ENCODE measurements at regions not wholly inside any gene's neighbourhood (a gene's known extent, or its start where the extent isn't known, plus 50 kb on each side); places are given as distances from the start of the nearest gene placed in this dataset.
A peak's percentile ranks its signal among the peaks of the same experiment; 100 is the strongest.

DNA sequence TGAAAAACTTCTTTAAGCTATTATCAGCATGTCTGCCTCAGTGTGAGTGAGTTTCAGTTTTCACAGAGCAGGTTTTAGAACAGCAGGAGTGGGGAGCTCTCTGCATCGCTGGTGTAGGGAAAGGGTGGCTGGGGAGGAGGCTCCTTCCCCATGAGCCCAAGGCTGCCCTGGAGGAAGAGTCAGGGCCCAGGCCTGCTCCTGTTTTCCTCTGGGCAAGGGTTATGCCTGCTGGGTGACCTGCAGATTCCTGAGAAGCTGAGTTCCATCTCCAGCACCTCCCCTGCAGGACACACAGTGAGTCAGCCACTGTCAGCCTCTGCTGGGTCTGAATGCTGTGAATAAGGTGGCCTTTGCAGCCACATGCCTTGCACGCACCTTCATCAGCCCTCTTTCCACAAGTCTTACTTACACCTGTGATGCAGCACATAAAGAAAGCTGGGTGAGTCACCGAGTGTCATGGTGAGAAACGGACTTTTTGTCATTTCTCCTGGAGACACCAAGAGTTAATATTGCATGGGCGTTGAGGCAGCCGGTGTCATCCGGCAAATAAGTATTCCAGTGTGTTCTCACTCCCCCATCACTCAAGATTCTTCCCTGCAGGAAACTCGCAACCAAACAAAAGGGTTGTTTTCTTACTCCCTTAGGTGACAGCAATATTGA, 186.4 kb upstream of the KL start (continued):
- TF ChIP-seq, protein P1, sequence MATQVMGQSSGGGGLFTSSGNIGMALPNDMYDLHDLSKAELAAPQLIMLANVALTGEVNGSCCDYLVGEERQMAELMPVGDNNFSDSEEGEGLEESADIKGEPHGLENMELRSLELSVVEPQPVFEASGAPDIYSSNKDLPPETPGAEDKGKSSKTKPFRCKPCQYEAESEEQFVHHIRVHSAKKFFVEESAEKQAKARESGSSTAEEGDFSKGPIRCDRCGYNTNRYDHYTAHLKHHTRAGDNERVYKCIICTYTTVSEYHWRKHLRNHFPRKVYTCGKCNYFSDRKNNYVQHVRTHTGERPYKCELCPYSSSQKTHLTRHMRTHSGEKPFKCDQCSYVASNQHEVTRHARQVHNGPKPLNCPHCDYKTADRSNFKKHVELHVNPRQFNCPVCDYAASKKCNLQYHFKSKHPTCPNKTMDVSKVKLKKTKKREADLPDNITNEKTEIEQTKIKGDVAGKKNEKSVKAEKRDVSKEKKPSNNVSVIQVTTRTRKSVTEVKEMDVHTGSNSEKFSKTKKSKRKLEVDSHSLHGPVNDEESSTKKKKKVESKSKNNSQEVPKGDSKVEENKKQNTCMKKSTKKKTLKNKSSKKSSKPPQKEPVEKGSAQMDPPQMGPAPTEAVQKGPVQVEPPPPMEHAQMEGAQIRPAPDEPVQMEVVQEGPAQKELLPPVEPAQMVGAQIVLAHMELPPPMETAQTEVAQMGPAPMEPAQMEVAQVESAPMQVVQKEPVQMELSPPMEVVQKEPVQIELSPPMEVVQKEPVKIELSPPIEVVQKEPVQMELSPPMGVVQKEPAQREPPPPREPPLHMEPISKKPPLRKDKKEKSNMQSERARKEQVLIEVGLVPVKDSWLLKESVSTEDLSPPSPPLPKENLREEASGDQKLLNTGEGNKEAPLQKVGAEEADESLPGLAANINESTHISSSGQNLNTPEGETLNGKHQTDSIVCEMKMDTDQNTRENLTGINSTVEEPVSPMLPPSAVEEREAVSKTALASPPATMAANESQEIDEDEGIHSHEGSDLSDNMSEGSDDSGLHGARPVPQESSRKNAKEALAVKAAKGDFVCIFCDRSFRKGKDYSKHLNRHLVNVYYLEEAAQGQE (IDR thresholded peaks at IDR 0.05; ENCODE audit: low read depth), result no peak
- TF ChIP-seq, protein P2, sequence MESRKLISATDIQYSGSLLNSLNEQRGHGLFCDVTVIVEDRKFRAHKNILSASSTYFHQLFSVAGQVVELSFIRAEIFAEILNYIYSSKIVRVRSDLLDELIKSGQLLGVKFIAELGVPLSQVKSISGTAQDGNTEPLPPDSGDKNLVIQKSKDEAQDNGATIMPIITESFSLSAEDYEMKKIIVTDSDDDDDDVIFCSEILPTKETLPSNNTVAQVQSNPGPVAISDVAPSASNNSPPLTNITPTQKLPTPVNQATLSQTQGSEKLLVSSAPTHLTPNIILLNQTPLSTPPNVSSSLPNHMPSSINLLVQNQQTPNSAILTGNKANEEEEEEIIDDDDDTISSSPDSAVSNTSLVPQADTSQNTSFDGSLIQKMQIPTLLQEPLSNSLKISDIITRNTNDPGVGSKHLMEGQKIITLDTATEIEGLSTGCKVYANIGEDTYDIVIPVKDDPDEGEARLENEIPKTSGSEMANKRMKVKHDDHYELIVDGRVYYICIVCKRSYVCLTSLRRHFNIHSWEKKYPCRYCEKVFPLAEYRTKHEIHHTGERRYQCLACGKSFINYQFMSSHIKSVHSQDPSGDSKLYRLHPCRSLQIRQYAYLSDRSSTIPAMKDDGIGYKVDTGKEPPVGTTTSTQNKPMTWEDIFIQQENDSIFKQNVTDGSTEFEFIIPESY (IDR thresholded peaks at IDR 0.05; ENCODE audit: extremely low read depth, insufficient replicate concordance, low read length), result no peak

DNA sequence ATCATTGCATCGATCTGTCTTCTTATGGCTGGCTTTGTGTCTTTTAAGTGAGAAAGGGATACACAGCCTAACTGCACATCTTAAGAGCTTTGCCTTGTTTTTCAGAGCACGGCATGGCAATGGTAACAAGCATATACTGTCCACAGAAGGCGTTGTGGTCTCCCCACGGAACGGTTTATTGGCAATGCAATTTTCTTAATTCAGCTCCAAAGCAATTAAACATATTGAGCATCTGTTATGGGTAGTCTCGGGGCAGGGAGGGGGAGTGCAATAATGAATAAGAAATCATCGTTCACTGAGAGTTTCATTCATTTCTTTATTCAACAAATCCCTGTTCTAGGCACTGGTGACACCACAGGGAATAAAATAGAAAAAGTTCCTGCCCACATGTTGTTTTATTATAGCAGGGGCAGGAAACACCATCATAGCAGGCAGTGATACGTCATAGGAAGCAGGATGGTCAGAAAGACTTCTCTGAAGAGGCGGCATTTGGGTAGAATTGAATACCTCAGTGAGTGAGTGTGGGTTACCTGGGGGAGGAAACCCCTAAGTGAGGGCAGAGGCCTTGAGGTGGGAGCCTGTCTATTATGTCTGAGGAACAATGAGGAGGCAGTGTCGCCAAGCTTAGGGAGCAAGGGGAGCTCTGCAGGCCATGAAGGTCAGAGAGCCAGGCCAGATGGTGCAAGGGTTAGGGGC, 185.7 kb upstream of the KL start:
- Histone ChIP-seq H3K79me2 (ENCODE audit: insufficient read depth, low read length) (no peaks in the 10 kb centered on the region), H4K20me1 (ENCODE audit: insufficient read depth) (no peaks in the 10 kb centered on the region), H3K27me3 (ENCODE audit: insufficient read depth, low read length) (no peaks in the 10 kb centered on the region), H3K36me3 (ENCODE audit: control insufficient read depth in 1 of 2, insufficient read depth in 2 of 2, low read length in 2 of 2) (no peaks in the 10 kb centered on the region), H3K27ac (ENCODE audit: low read depth, low read length) (no peak overlapping the region), H3K9me3 (ENCODE audit: control insufficient read depth in 1 of 2, insufficient read depth in 1 of 2, low read depth in 1 of 2, low read length in 2 of 2) (no peaks in the 10 kb centered on the region), H3K4me1 (ENCODE audit: control insufficient read depth in 1 of 2, insufficient read depth in 2 of 2, low read length in 2 of 2) (peaks cover 5 to 23% of the 10 kb centered on the region in 2 experiments; a peak in 3 of 4 replicates), H3K9me2 (ENCODE audit: insufficient read depth) (no peaks in the 10 kb centered on the region), H2AFZ (ENCODE audit: low read depth, low read length, poor library complexity, severe bottlenecking) (no peak overlapping the region), H3K9ac (ENCODE audit: low read length) (no peak overlapping the region), H3K4me2 (ENCODE audit: low read length) (no peak overlapping the region), H3K4me3 (replicated peaks in 1 of 2; ENCODE audit: low read depth in 1 of 2, low read length in 2 of 2) (no peak overlapping the region)
- DNase-seq (ENCODE audit: low read depth, low spot score) (no peak), ATAC-seq (peak; percentile 13; the same call in 1 of the 2 replicates)
- no TSS peak for BruUV-seq (replicated peaks)
- CTCF ChIA-PET, result no interaction called here
- POLR2A ChIA-PET, result no interaction called here
- intact Hi-C loops (cut with micrococcal nuclease), result no loop called here
- RAD21 ChIA-PET (ENCODE audit: low non-redundant PET in 1 of 2, low total read pairs in 2 of 2, uncharacterized antibody in 2 of 2, unreplicated experiment in 2 of 2), result no interaction called here
- TF ChIP-seq, protein P1 (IDR thresholded peaks at IDR 0.05; ENCODE audit: low read depth), result no peak
- TF ChIP-seq JUND (IDR thresholded peaks at IDR 0.05), result no peak
- no peak for TF ChIP-seq EZH2phosphoT487 (IDR thresholded peaks at IDR 0.05; ENCODE audit: borderline replicate concordance)
- TF ChIP-seq, protein P3, sequence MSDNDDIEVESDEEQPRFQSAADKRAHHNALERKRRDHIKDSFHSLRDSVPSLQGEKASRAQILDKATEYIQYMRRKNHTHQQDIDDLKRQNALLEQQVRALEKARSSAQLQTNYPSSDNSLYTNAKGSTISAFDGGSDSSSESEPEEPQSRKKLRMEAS (IDR thresholded peaks at IDR 0.05), result no peak
- TF ChIP-seq ZNF274 (IDR thresholded peaks at IDR 0.05; ENCODE audit: low read depth, low read length), result no peak
- TF ChIP-seq SRF (IDR thresholded peaks at IDR 0.05; ENCODE audit: low read depth), result no peak
- no peak for TF ChIP-seq RAD21 (IDR thresholded peaks at IDR 0.05; ENCODE audit: low read depth)
- TF ChIP-seq, protein P4, sequence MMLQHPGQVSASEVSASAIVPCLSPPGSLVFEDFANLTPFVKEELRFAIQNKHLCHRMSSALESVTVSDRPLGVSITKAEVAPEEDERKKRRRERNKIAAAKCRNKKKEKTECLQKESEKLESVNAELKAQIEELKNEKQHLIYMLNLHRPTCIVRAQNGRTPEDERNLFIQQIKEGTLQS (IDR thresholded peaks at IDR 0.05), result no peak
- TF ChIP-seq YY1 (IDR thresholded peaks at IDR 0.05; ENCODE audit: extremely low read depth, insufficient replicate concordance, low read depth, low read length), result no peak
- no peak for TF ChIP-seq POLR2AphosphoS5 (IDR thresholded peaks at IDR 0.05; ENCODE audit: low read depth, low read length)
- no peak for TF ChIP-seq ELF1 (IDR thresholded peaks at IDR 0.05; ENCODE audit: borderline replicate concordance, low read depth)
- TF ChIP-seq CEBPB (IDR thresholded peaks at IDR 0.05; ENCODE audit: low read depth), result no peak

Data from HCT116 (cell line).